Neural cell (in vitro differentiated cells): ENCODE measurements at regions not wholly inside any gene's neighbourhood (a gene's known extent, or its start where the extent isn't known, plus 50 kb on each side); places are given as distances from the start of the nearest gene placed in this dataset.
"Not testable (repeated sequence)": the region's sequence is repeated elsewhere in the genome, so short reads cannot be mapped to it uniquely, and the experiment has no call there.

ENCODE experiments used
- H2AFZ ChIP-seq: fragments of 200-600, 300-800 bp; sonication (generic), shearing (Covaris generic); 2 replicates; pipeline ENCODE4 v1.6.0; 2014; ENCODE audit warnings: low read depth, mild to moderate bottlenecking, antibody characterized with exemption, low read length, moderate library complexity
- H3F3A ChIP-seq: fragments of 200-600 bp; shearing (Covaris generic); 2 replicates; pipeline ENCODE4 v1.6.1; 2016; ENCODE audit warnings: mild to moderate bottlenecking, moderate library complexity, mixed read lengths, antibody characterized with exemption, low read length; ENCODE audit not compliant: insufficient read depth, poor library complexity, severe bottlenecking
- H3K27ac ChIP-seq: fragments of 200-600, 300-800 bp; sonication (generic), shearing (Covaris generic); 2 replicates; pipeline ENCODE4 v1.5.1; 2014; ENCODE audit warnings: mild to moderate bottlenecking, low read length, moderate library complexity
- H3K27me3 ChIP-seq: fragments of 300-800, 200-600 bp; sonication (generic), shearing (Covaris generic); 2 replicates; pipeline ENCODE4 v1.6.0; 2014; ENCODE audit warnings: mild to moderate bottlenecking, low read depth, low read length, moderate library complexity; ENCODE audit not compliant: insufficient read depth
- H3K36me3 ChIP-seq: fragments of 300-800, 200-600 bp; sonication (generic), shearing (Covaris generic); 2 replicates; pipeline ENCODE4 v1.5.1; 2014; ENCODE audit warnings: mild to moderate bottlenecking, antibody characterized with exemption, low read length, moderate library complexity; ENCODE audit not compliant: insufficient read depth
- H3K4me2 ChIP-seq: fragments of 300-800, 200-600 bp; sonication (generic), shearing (Covaris generic); 2 replicates; pipeline ENCODE4 v1.6.0; 2014; ENCODE audit warnings: mild to moderate bottlenecking, low read length
- H3K4me3 ChIP-seq: fragments of 300-800, 200-600 bp; sonication (generic), shearing (Covaris generic); 2 replicates; pipeline ENCODE4 v1.5.1; 2014; ENCODE audit warnings: mild to moderate bottlenecking, low read length, moderate library complexity
- H3K79me2 ChIP-seq: fragments of 200-600 bp; shearing (Covaris generic); replicated peaks from 2 replicates; pipeline ENCODE4 v1.6.0; 2014; ENCODE audit warnings: mild to moderate bottlenecking, low read length, moderate library complexity; ENCODE audit not compliant: insufficient read depth
- H3K9ac ChIP-seq: fragments of 300-800, 200-600 bp; sonication (generic), shearing (Covaris generic); 2 replicates; pipeline ENCODE4 v1.6.1; 2016; ENCODE audit warnings: mild to moderate bottlenecking, low read length, mixed read lengths
- H3K9me2 ChIP-seq: fragments of 200-600 bp; shearing (Covaris generic); 2 replicates; pipeline ENCODE4 v1.6.1; 2016; ENCODE audit warnings: mild to moderate bottlenecking, low read length, mixed read lengths; ENCODE audit not compliant: insufficient read depth
- H3K9me3 ChIP-seq: fragments of 200-600, 300-800 bp; sonication (generic), shearing (Covaris generic); 2 replicates; pipeline ENCODE4 v1.6.1; 2016; ENCODE audit warnings: mild to moderate bottlenecking, mixed run types, low read length, moderate library complexity, mixed read lengths
- H4K20me1 ChIP-seq: fragments of 200-600 bp; shearing (Covaris generic); 2 replicates; pipeline ENCODE4 v1.6.1; 2016; ENCODE audit warnings: mild to moderate bottlenecking, mixed run types; ENCODE audit not compliant: insufficient read depth
- CTCF ChIP-seq: fragments of 450-650 bp; IDR thresholded peaks from 2 replicates; pipeline ENCODE4 v1.5.1; 2014; ENCODE audit warnings: antibody characterized with exemption, mild to moderate bottlenecking, moderate library complexity; ENCODE audit not compliant: poor library complexity, severe bottlenecking
- EP300 ChIP-seq: fragments of 450-650 bp; conservative IDR thresholded peaks from 2 replicates; pipeline ENCODE4 v1.6.1; 2014; ENCODE audit warnings: antibody characterized with exemption, mild to moderate bottlenecking, moderate library complexity; ENCODE audit not compliant: poor library complexity, severe bottlenecking
- EZH2 ChIP-seq: fragments of 200-600, 300-800 bp; shearing (Covaris generic), sonication (generic); IDR thresholded peaks from 2 replicates; pipeline ENCODE4 v1.6.1; 2014; ENCODE audit warnings: antibody characterized with exemption, low read length, borderline replicate concordance, mild to moderate bottlenecking; ENCODE audit not compliant: insufficient read depth, poor library complexity, severe bottlenecking
- MXI1 ChIP-seq: fragments of 450-650 bp; conservative IDR thresholded peaks from 2 replicates; pipeline ENCODE4 v1.6.1; 2014; ENCODE audit warnings: antibody characterized with exemption, mild to moderate bottlenecking; ENCODE audit not compliant: poor library complexity, severe bottlenecking
- POLR2AphosphoS5 ChIP-seq: IDR thresholded peaks from 2 replicates; pipeline ENCODE4 v1.6.1; 2012
- RAD21 ChIP-seq: fragments of 450-650 bp; conservative IDR thresholded peaks from 2 replicates; pipeline ENCODE4 v1.6.1; 2014; ENCODE audit warnings: antibody characterized with exemption, mild to moderate bottlenecking, moderate library complexity
- SMC3 ChIP-seq: fragments of 450-650 bp; conservative IDR thresholded peaks from 2 replicates; pipeline ENCODE4 v1.6.1; 2014; ENCODE audit warnings: antibody characterized with exemption, mild to moderate bottlenecking, moderate library complexity; ENCODE audit not compliant: poor library complexity
- TAF1 ChIP-seq: IDR thresholded peaks from 2 replicates; pipeline ENCODE4 v1.6.1; 2012; ENCODE audit warnings: low read depth
- TF ChIP-seq, protein P1 (sequence below): IDR thresholded peaks from 2 replicates; pipeline ENCODE4 v1.6.1; 2012; ENCODE audit warnings: borderline replicate concordance

GRCh38 chr14:44607701-44608100 is 100.6 kb upstream of the FSCB start:
- Histone ChIP-seq H2AFZ (no peak overlapping the region), H3K79me2 (no peaks in the 10 kb centered on the region), H3F3A (no peaks in the 10 kb centered on the region), H3K27me3 (no peaks in the 10 kb centered on the region), H3K9me2 (no peaks in the 10 kb centered on the region), H3K9ac (no peak overlapping the region), H3K36me3 (no peaks in the 10 kb centered on the region), H3K4me2 (no peak overlapping the region), H3K4me3 (no peak overlapping the region), H3K9me3 (no peaks in the 10 kb centered on the region), H4K20me1 (no peaks in the 10 kb centered on the region), H3K27ac (no peak overlapping the region)
- no peak for TF ChIP-seq RAD21
- TF ChIP-seq CTCF = no peak
- TF ChIP-seq EP300 = no peak
- TF ChIP-seq MXI1 = no peak
- TF ChIP-seq, protein P1, sequence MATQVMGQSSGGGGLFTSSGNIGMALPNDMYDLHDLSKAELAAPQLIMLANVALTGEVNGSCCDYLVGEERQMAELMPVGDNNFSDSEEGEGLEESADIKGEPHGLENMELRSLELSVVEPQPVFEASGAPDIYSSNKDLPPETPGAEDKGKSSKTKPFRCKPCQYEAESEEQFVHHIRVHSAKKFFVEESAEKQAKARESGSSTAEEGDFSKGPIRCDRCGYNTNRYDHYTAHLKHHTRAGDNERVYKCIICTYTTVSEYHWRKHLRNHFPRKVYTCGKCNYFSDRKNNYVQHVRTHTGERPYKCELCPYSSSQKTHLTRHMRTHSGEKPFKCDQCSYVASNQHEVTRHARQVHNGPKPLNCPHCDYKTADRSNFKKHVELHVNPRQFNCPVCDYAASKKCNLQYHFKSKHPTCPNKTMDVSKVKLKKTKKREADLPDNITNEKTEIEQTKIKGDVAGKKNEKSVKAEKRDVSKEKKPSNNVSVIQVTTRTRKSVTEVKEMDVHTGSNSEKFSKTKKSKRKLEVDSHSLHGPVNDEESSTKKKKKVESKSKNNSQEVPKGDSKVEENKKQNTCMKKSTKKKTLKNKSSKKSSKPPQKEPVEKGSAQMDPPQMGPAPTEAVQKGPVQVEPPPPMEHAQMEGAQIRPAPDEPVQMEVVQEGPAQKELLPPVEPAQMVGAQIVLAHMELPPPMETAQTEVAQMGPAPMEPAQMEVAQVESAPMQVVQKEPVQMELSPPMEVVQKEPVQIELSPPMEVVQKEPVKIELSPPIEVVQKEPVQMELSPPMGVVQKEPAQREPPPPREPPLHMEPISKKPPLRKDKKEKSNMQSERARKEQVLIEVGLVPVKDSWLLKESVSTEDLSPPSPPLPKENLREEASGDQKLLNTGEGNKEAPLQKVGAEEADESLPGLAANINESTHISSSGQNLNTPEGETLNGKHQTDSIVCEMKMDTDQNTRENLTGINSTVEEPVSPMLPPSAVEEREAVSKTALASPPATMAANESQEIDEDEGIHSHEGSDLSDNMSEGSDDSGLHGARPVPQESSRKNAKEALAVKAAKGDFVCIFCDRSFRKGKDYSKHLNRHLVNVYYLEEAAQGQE = no peak
- no peak for TF ChIP-seq POLR2AphosphoS5
- TF ChIP-seq EZH2 = no peak
- no peak for TF ChIP-seq SMC3
- no peak for TF ChIP-seq TAF1

GRCh38 chr14:44606576-44606975 is 99.5 kb upstream of the FSCB start:
- TF ChIP-seq RAD21 = no peak
- TF ChIP-seq MXI1 = no peak
- TF ChIP-seq, protein P1 = no peak
- TF ChIP-seq TAF1 = no peak
- no peak for TF ChIP-seq CTCF
- no peak for TF ChIP-seq SMC3
- no peak for TF ChIP-seq EZH2
- TF ChIP-seq POLR2AphosphoS5 = no peak
- no peak for TF ChIP-seq EP300
- Histone ChIP-seq H3K27me3 (no peaks in the 10 kb centered on the region), H3F3A (no peaks in the 10 kb centered on the region), H3K36me3 (no peaks in the 10 kb centered on the region), H3K79me2 (no peaks in the 10 kb centered on the region), H3K27ac (no peak overlapping the region), H3K9me2 (no peaks in the 10 kb centered on the region), H2AFZ (no peak overlapping the region), H4K20me1 (no peaks in the 10 kb centered on the region), H3K4me2 (no peak overlapping the region), H3K4me3 (no peak overlapping the region), H3K9me3 (no peaks in the 10 kb centered on the region), H3K9ac (no peak overlapping the region)

DNA sequence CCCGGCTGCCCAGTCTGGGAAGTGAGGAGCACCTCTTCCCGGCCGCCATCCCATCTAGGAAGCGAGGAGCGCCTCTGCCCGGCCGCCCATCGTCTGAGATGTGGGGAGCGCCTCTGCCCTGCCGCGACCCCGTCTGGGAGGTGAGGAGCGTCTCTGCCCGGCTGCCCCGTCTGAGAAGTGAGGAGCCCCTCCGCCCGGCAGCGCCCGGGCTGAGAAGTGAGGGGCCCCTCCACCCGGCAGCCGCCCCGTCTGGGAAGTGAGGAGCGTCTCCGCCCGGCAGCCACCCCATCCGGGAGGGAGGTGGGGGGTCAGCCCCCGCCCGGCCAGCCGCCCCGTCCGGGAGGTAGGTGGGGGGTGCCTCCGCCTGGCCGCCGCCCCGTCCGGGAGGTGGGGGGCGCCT is 94.2 kb upstream of the FSCB start:
- not testable (repeated sequence) for H3K27ac ChIP-seq, H3F3A ChIP-seq, H2AFZ ChIP-seq, H3K79me2 ChIP-seq, H3K27me3 ChIP-seq, H3K9ac ChIP-seq, H4K20me1 ChIP-seq, H3K9me2 ChIP-seq, H3K36me3 ChIP-seq, H3K4me2 ChIP-seq, H3K9me3 ChIP-seq, H3K4me3 ChIP-seq
